ENCODE measurements at regions not wholly inside any gene's neighbourhood (a gene's known extent, or its start where the extent isn't known, plus 50 kb on each side); places are given as distances from the start of the nearest gene placed in this dataset.

DNA sequence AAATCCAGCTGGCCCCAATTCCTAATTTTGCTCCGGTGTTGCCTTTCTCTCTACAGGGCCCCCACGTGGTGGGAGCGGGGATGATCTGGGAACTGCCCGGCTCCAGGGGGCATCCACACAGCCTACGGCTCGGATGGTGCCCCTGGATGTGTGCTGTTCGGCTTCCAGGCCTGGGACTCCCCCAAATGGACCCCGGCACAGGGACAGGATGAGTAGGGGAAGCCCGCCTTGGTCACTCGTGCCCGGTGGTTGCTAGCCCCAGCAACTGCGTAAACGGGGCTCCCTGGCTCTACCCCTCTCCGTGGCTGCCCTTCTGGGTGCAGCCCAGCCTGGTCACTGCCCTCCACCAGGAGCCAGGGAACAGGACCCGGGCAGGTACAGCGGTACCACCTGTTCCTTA is 111.5 kb downstream of the TEX26 start:
- BruUV-seq (replicated peaks) = no TSS peak
- intact Hi-C loops (cut with micrococcal nuclease; ENCODE audit: unreplicated experiment) = loop anchor here (1.0 to 10.0 kb wide), 5 partner anchors 65 to 929 kb away; no protein-coding TSS in a partner anchor
- Histone ChIP-seq H3K4me1 (ENCODE audit: insufficient read depth, low read length, poor library complexity, severe bottlenecking) (peaks cover 19% of the 10 kb centered on the region), H3K9me2 (ENCODE audit: insufficient read depth, low read length) (no peaks in the 10 kb centered on the region), H2AFZ (ENCODE audit: low read length) (no peak overlapping the region), H3K79me2 (ENCODE audit: insufficient read depth, low read depth, low read length) (no peaks in the 10 kb centered on the region), H3K9me3 (ENCODE audit: low read length) (no peaks in the 10 kb centered on the region), H3K4me2 (ENCODE audit: low read length) (no peak overlapping the region), H4K20me1 (ENCODE audit: insufficient read depth, low read length) (no peaks in the 10 kb centered on the region), H3K27ac (ENCODE audit: low read depth, low read length, poor library complexity, severe bottlenecking) (no peak overlapping the region), H3K36me3 (ENCODE audit: insufficient read depth, low read length) (no peaks in the 10 kb centered on the region), H3K4me3 (ENCODE audit: low read depth, low read length, poor library complexity, severe bottlenecking) (no peak overlapping the region)
- no peak for DNase-seq (ENCODE audit: low spot score)
- TF ChIP-seq, protein P1, sequence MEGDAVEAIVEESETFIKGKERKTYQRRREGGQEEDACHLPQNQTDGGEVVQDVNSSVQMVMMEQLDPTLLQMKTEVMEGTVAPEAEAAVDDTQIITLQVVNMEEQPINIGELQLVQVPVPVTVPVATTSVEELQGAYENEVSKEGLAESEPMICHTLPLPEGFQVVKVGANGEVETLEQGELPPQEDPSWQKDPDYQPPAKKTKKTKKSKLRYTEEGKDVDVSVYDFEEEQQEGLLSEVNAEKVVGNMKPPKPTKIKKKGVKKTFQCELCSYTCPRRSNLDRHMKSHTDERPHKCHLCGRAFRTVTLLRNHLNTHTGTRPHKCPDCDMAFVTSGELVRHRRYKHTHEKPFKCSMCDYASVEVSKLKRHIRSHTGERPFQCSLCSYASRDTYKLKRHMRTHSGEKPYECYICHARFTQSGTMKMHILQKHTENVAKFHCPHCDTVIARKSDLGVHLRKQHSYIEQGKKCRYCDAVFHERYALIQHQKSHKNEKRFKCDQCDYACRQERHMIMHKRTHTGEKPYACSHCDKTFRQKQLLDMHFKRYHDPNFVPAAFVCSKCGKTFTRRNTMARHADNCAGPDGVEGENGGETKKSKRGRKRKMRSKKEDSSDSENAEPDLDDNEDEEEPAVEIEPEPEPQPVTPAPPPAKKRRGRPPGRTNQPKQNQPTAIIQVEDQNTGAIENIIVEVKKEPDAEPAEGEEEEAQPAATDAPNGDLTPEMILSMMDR (conservative IDR thresholded peaks at IDR 0.05; ENCODE audit: low read length) = no peak
- TF ChIP-seq EZH2phosphoT487 (IDR thresholded peaks at IDR 0.05; ENCODE audit: borderline replicate concordance, low read depth, low read length) = no peak
- CTCF ChIA-PET (ENCODE audit: unreplicated experiment) = interaction anchor here (1.3 kb wide), 1 partner anchor 31 kb away, joined by 4 read pairs; no protein-coding TSS in a partner anchor
- POLR2A ChIA-PET = interaction anchor here (1.0 kb wide), 1 partner anchor 21 kb away, joined by 5 read pairs; no protein-coding TSS in a partner anchor

DNA sequence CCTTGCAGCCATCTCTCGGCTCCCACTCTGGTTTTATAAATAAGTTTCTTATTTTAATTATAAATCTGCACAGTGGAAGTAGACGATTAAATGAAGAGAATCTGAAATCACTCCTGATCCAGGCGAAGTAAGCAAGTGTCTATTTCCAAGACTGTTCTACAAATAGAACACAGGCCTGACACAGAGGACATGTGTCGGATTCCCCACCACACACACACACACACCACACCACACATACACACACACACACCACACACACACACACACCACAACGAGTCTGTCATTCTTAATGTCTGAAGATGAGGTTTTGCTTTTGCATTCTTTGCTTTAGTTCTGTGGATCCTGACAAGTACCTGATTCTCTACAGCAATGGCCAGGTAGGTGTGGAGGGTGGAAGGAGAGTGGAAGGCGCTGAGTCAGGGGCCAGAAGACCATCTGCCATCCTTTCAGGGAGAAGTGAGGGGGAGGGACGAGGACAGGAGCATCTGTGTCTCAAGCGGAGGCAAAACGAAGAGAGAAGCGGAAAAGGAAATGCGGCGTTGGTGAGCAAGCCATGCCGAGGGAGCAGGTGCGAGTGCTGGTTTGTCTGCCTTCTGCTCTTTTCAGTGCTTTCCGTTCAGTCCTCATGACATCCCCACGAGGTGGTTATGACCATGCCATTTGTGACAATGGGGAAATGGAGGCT is 110.2 kb downstream of the TEX26 start:
- Histone ChIP-seq H3K36me3 (ENCODE audit: insufficient read depth, low read length) (no peaks in the 10 kb centered on the region), H3K4me1 (ENCODE audit: insufficient read depth, low read length, poor library complexity, severe bottlenecking) (peaks cover 31% of the 10 kb centered on the region), H3K4me3 (ENCODE audit: low read depth, low read length, poor library complexity, severe bottlenecking) (no peak overlapping the region), H3K9me2 (ENCODE audit: insufficient read depth, low read length) (no peaks in the 10 kb centered on the region), H3K4me2 (ENCODE audit: low read length) (peak overlapping the region; percentile 47), H3K79me2 (ENCODE audit: insufficient read depth, low read depth, low read length) (no peaks in the 10 kb centered on the region), H4K20me1 (ENCODE audit: insufficient read depth, low read length) (no peaks in the 10 kb centered on the region), H2AFZ (ENCODE audit: low read length) (no peak overlapping the region), H3K27ac (ENCODE audit: low read depth, low read length, poor library complexity, severe bottlenecking) (no peak overlapping the region), H3K9me3 (ENCODE audit: low read length) (no peaks in the 10 kb centered on the region)
- CTCF ChIA-PET (ENCODE audit: unreplicated experiment) = no interaction called here
- intact Hi-C loops (cut with micrococcal nuclease; ENCODE audit: unreplicated experiment) = loop anchor here (5.0 to 10.0 kb wide), 3 partner anchors 235 to 928 kb away; no protein-coding TSS in a partner anchor
- DNase-seq (ENCODE audit: low spot score) = peak; percentile 66
- TF ChIP-seq, protein P1 (conservative IDR thresholded peaks at IDR 0.05; ENCODE audit: low read length) = no peak
- no peak for TF ChIP-seq EZH2phosphoT487 (IDR thresholded peaks at IDR 0.05; ENCODE audit: borderline replicate concordance, low read depth, low read length)
- POLR2A ChIA-PET = no interaction called here
- no TSS peak for BruUV-seq (replicated peaks)

DNA sequence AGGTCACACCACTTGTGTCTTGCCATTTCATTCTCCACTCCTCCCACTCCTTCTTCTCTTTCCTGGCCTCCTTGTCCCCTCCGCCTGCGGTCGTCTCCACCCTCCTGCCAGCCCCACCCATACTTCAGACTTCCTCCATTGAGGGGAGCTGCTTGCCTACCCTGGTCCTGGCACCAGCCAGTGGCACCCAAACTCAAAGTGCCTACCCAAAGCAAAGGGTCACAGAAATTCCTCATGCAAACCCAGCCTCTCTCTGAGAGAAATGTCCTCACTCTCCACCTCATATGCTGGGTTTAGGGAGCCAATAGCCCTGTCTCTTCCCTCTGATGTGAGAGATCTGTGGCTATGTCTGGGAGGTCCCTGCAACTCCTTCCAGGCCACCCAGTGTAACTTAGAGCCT is 109.6 kb downstream of the TEX26 start:
- no peak overlapping the region for H3K27ac ChIP-seq (ENCODE audit: low read depth, low read length, poor library complexity, severe bottlenecking)
- POLR2A ChIA-PET = no interaction called here
- CTCF ChIA-PET (ENCODE audit: unreplicated experiment) = no interaction called here
- peaks cover 31% of the 10 kb centered on the region for H3K4me1 ChIP-seq (ENCODE audit: insufficient read depth, low read length, poor library complexity, severe bottlenecking)
- no peak overlapping the region for H3K4me3 ChIP-seq (ENCODE audit: low read depth, low read length, poor library complexity, severe bottlenecking)
- BruUV-seq (replicated peaks) = no TSS peak
- no peak for TF ChIP-seq EZH2phosphoT487 (IDR thresholded peaks at IDR 0.05; ENCODE audit: borderline replicate concordance, low read depth, low read length)
- TF ChIP-seq, protein P1 (conservative IDR thresholded peaks at IDR 0.05; ENCODE audit: low read length) = no peak
- H4K20me1 ChIP-seq (ENCODE audit: insufficient read depth, low read length) = no peaks in the 10 kb centered on the region
- H3K79me2 ChIP-seq (ENCODE audit: insufficient read depth, low read depth, low read length) = no peaks in the 10 kb centered on the region
- H3K9me3 ChIP-seq (ENCODE audit: low read length) = no peaks in the 10 kb centered on the region
- no peaks in the 10 kb centered on the region for H3K36me3 ChIP-seq (ENCODE audit: insufficient read depth, low read length)
- intact Hi-C loops (cut with micrococcal nuclease; ENCODE audit: unreplicated experiment) = loop anchor here (5.0 to 10.0 kb wide), 3 partner anchors 235 to 927 kb away; no protein-coding TSS in a partner anchor
- no peak overlapping the region; the same call in 1 of the 2 replicates for H3K4me2 ChIP-seq (ENCODE audit: low read length)
- H3K9me2 ChIP-seq (ENCODE audit: insufficient read depth, low read length) = no peaks in the 10 kb centered on the region
- H2AFZ ChIP-seq (ENCODE audit: low read length) = no peak overlapping the region
- no peak for DNase-seq (ENCODE audit: low spot score)
